Psoas muscle (tissue), 7 donors: ENCODE measurements at regions not wholly inside any gene's neighbourhood (a gene's known extent, or its start where the extent isn't known, plus 50 kb on each side); places are given as distances from the start of the nearest gene placed in this dataset.

Source experiments
- ATAC-seq, 4 donors: fragments of 200-7000 bp; cut with Tn5 transposase; one replicate each; pipeline ENCODE4 v1.9.1; 2020; ENCODE audit warnings: moderate library complexity in 3 of 4, mild to moderate bottlenecking in 2 of 4
- DNase-seq, 2 donors: peaks; one replicate each; pipeline ENCODE4 v3.0.0-alpha.2; 2020
- H3K27ac ChIP-seq: fragments of 200-600 bp; one replicate; pipeline ENCODE4 v1.8.0; 2022
- H3K27me3 ChIP-seq, 3 donors: fragments of 200-600 bp in 1 of 3; one replicate each; pipeline versions ENCODE4 v1.6.1 to v1.8.0; 2013 to 2022; ENCODE audit warnings: low read length in 2 of 3, mild to moderate bottlenecking in 2 of 3, moderate library complexity in 1 of 3; ENCODE audit not compliant: insufficient read depth in 3 of 3
- H3K36me3 ChIP-seq, 2 donors: fragments of 200-600 bp in 1 of 2; one replicate each; pipeline versions ENCODE4 v1.6.1 to v1.8.0; 2013 to 2022; ENCODE audit warnings: low read depth in 1 of 2, mild to moderate bottlenecking in 1 of 2, moderate library complexity in 1 of 2; ENCODE audit not compliant: insufficient read depth in 1 of 2
- H3K4me1 ChIP-seq: fragments of 200-600 bp; one replicate; pipeline ENCODE4 v1.8.0; 2022
- H3K4me3 ChIP-seq: fragments of 200-600 bp; one replicate; pipeline ENCODE4 v1.8.0; 2022; ENCODE audit warnings: mild to moderate bottlenecking
- H3K9me3 ChIP-seq: fragments of 200-600 bp; one replicate; pipeline ENCODE4 v1.8.0; 2022
- WGBS, 3 donors: extraction: QIAGEN DNeasy Blood & Tissue Kit; methylation state at CpG; one replicate each; pipeline versions ENCODE4 v1.1.6 to v1.1.7; 2013; 5-methylcytosine and 5-hydroxymethylcytosine counted together
- intact Hi-C, 2 donors: fragments of 100-400 bp; cut with DNase I; formaldehyde crosslinking; loops; one replicate each; pipeline versions ENCODE4 v1.11.0 to v1.14.2; 2022
- TF ChIP-seq, protein P1 (sequence below): fragments of 200-600 bp; IDR thresholded peaks from one replicate; pipeline ENCODE4 v1.8.0; 2022; ENCODE audit warnings: antibody characterized with exemption
- donor health status: healthy with polysubstance abuse.
- donor health status: DM: no; HTN: no; CAD: no; lungs with moderate emphysema.
- donor health status: Bipolar disorder and iron deficiency.
- donor health status: healthy.
- donor health status: DM: yes; HTN: yes; CAD: no.
- donor health status: DM: no; HTN: no; CAD: no.
- donor health status: DM: yes; HTN: yes; CAD: no.

DNA sequence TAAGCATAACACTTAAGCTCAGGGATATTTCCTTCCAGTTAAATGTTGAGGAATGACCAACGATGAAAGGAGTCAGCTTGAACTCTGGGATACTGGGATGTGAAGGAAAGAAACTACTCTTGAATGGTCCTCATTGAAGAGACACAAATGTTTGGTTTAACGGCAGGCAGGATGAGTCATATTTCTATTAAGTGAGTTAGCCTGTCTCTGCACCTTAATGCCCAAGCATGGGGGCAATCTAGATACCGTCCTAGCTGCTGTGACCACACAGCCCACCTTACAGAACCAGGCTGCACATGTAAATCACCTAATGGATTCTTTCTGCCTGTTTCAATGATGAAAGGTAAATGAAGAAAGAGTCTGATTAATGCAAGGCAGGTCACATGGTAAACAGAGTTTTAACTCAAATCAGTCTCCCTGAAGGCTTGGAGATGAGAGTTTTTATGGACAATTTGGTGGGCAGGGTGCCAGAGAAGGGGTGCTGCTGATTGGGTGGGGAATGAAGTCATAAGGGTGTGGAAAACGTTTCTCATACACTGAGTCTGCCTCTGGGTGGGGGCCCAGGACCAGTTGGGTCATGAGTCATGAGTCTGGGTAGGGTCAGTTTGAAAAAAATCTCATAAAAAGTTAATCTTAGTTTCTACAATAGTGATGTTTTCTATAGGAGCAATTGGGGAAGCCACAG, 144.6 kb upstream of the MMADHC start:
- intact Hi-C loops = no loop called here
- Histone ChIP-seq H3K4me3 (no peak overlapping the region), H3K9me3 (no peaks in the 10 kb centered on the region), H3K27ac (no peak overlapping the region), H3K27me3 (no peaks in the 10 kb centered on the region), H3K4me1 (no peaks in the 10 kb centered on the region), H3K36me3 (no peaks in the 10 kb centered on the region)
- 74 to 81% (median 75%) methylated on average over 4 of the region's 4 CpGs for WGBS, 3 donors
- TF ChIP-seq, protein P1, sequence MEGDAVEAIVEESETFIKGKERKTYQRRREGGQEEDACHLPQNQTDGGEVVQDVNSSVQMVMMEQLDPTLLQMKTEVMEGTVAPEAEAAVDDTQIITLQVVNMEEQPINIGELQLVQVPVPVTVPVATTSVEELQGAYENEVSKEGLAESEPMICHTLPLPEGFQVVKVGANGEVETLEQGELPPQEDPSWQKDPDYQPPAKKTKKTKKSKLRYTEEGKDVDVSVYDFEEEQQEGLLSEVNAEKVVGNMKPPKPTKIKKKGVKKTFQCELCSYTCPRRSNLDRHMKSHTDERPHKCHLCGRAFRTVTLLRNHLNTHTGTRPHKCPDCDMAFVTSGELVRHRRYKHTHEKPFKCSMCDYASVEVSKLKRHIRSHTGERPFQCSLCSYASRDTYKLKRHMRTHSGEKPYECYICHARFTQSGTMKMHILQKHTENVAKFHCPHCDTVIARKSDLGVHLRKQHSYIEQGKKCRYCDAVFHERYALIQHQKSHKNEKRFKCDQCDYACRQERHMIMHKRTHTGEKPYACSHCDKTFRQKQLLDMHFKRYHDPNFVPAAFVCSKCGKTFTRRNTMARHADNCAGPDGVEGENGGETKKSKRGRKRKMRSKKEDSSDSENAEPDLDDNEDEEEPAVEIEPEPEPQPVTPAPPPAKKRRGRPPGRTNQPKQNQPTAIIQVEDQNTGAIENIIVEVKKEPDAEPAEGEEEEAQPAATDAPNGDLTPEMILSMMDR = no peak
- ATAC-seq (no peak), DNase-seq (no peak)

DNA sequence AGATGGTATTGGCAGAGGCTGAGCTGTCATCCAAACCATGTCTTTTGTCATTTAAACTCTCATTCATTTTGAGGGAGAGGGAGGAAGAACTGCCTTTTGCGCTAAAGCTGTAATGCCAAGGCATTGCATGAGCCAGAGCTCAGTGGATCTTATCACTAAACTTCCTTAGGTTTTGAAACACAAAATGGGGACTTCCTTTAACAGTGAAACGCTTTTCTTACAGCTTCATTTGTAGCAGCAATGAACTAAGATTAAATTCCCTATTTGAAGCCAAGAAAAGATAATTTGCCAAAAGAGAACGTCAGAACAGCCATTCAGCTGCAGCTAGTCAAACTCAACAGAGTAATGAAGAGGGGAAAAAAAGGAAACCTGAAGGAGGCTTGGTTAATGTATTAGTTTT, 143.5 kb upstream of the MMADHC start:
- no peak for DNase-seq
- no peak for ATAC-seq
- WGBS, 3 donors = 35 to 44% (median 36%) methylated on average over 3 of the region's 3 CpGs

DNA sequence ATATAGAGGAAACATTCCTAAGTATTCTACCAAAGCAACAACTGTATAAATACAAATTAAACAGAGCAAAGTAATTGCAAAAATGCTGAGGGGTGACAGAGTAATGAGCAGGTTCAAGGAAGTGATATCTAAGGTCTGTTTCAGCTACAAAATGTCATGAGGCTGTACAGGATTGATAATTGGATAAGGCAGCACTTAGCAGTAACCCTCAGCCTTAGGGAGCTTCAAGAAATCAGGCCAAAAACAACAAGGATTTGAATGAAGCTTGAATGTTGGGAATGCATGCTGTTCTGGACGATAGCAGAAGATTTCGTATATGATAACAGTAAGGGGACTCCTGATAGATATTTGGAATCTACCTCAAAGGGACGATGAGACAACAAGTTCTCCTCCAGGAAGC, 142.0 kb upstream of the MMADHC start:
- Histone ChIP-seq H3K4me1 (no peaks in the 10 kb centered on the region), H3K27me3 (no peaks in the 10 kb centered on the region), H3K36me3 (no peaks in the 10 kb centered on the region), H3K9me3 (no peaks in the 10 kb centered on the region), H3K27ac (no peak overlapping the region), H3K4me3 (no peak overlapping the region)
- WGBS, 3 donors = 77 to 81% (median 79%) methylated on average over 3 of the region's 3 CpGs
- intact Hi-C loops = no loop called here
- DNase-seq = no peak
- no peak for ATAC-seq
- TF ChIP-seq, protein P1 = no peak

More for the DNA sequence above, 143.5 kb upstream of the MMADHC start:
- H3K9me3 ChIP-seq = no peaks in the 10 kb centered on the region
- no peaks in the 10 kb centered on the region for H3K36me3 ChIP-seq
- no peaks in the 10 kb centered on the region for H3K4me1 ChIP-seq
- no peak overlapping the region for H3K27ac ChIP-seq
- TF ChIP-seq, protein P1 = no peak
- intact Hi-C loops = no loop called here
- no peaks in the 10 kb centered on the region for H3K27me3 ChIP-seq
- no peak overlapping the region for H3K4me3 ChIP-seq

DNA sequence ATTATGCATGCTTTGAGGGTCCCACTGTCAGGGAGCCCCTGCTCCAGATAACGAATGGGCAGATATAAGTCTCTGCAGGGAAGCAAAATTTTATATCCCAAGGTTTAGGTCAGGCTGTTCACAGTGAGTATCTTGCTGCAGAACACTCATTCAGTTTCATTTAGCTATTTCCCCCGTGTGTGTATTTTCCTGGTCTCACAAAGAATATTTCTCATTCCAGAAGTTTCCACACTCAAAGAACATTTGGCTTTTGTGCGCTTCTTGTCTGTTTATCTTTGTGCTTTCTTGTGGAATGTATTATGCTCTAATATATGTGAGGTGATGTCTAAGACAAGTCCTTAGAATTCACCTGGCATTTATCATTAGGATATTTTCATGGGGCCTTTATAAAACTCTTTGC, 140.4 kb upstream of the MMADHC start:
- DNase-seq = no peak
- WGBS, 3 donors = 70 to 79% (median 75%) methylated on average over 3 of the region's 3 CpGs
- TF ChIP-seq, protein P1 = no peak
- no peak for ATAC-seq
- Histone ChIP-seq H3K36me3 (no peaks in the 10 kb centered on the region), H3K27me3 (no peaks in the 10 kb centered on the region), H3K9me3 (no peaks in the 10 kb centered on the region), H3K4me3 (no peak overlapping the region), H3K4me1 (no peaks in the 10 kb centered on the region), H3K27ac (no peak overlapping the region)
- intact Hi-C loops = no loop called here

DNA sequence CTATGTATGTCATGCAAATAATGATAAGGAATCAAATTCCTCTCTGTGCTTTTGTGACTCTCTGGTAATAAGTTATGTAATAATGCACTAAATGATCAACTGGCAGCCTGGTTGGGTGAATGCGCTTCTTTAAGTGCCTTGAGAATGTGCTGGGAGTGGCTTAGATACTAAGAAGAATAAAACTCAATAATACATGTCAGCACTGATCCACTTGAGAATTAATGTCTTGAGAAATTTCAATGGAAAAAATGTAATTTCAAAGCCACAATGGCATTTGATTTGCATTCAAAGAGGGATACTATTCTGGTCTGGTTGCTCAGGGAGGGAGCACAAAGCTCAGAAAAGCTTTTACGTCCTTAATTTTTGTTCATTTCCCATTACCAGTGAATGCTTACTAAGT, 137.7 kb upstream of the MMADHC start:
- Histone ChIP-seq H3K27me3 (no peaks in the 10 kb centered on the region), H3K27ac (no peak overlapping the region), H3K4me3 (no peak overlapping the region), H3K36me3 (no peaks in the 10 kb centered on the region), H3K9me3 (no peaks in the 10 kb centered on the region), H3K4me1 (no peaks in the 10 kb centered on the region)
- WGBS, 3 donors = 86 to 91% (median 90%) methylated on average over 2 of the region's 2 CpGs
- DNase-seq = no peak
- TF ChIP-seq, protein P1 = no peak
- no peak for ATAC-seq
- intact Hi-C loops = no loop called here
